ENCODE measurements at regions not wholly inside any gene's neighbourhood (a gene's known extent, or its start where the extent isn't known, plus 50 kb on each side); places are given as distances from the start of the nearest gene placed in this dataset.

GRCh38 chr2:83582589-83582988 lies 876.5 kb downstream of the SUCLG1 start:
- no peak for TF ChIP-seq POLR2A (IDR thresholded peaks at IDR 0.05)
- no peak for TF ChIP-seq CTCF (IDR thresholded peaks at IDR 0.05)

Measured in heart left ventricle (tissue), 13 donors.